Activated CD4-positive, alpha-beta T cell treated with anti-CD3 and anti-CD28 coated beads, Interleukin-2, amount 50 U/mL, for 24 hours (primary cell): ENCODE measurements at regions not wholly inside any gene's neighbourhood (a gene's known extent, or its start where the extent isn't known, plus 50 kb on each side); places are given as distances from the start of the nearest gene placed in this dataset.
"Not testable (repeated sequence)": the region's sequence is repeated elsewhere in the genome, so short reads cannot be mapped to it uniquely, and the experiment has no call there.

Experiments
- DNase-seq, 2 donors: peaks; one replicate each; pipeline ENCODE4 v3.0.0-alpha.2; 2020; ENCODE audit warnings: low read depth in 1 of 2, low spot score in 1 of 2

- DNase-seq: no peak
Measured at GRCh38 chr2:136331226-136331625, 213.3 kb upstream of the CXCR4 start.

- DNase-seq: no peak
Measured at GRCh38 chr2:136328207-136328795, 210.4 kb upstream of the CXCR4 start.

- DNase-seq: peak in 1 of 2 donors; percentile 59
Measured at GRCh38 chr2:136327162-136327852, 209.4 kb upstream of the CXCR4 start.

GRCh38 chr2:136325844-136326331, 207.9 kb upstream of the CXCR4 start:
- no peak for DNase-seq

GRCh38 chr2:136324966-136325365, 207.0 kb upstream of the CXCR4 start:
- no peak for DNase-seq

GRCh38 chr2:136323935-136324334, 206.0 kb upstream of the CXCR4 start:
- no peak for DNase-seq

GRCh38 chr2:136323195-136323594, 205.2 kb upstream of the CXCR4 start:
- DNase-seq: no peak

GRCh38 chr2:136322428-136322827, 204.5 kb upstream of the CXCR4 start:
- no peak for DNase-seq

GRCh38 chr2:136319651-136320050, 201.7 kb upstream of the CXCR4 start:
- no peak for DNase-seq

GRCh38 chr2:136319237-136319636, 201.3 kb upstream of the CXCR4 start:
- DNase-seq: no peak

- no peak for DNase-seq
Measured at GRCh38 chr2:136314240-136314639, 196.3 kb upstream of the CXCR4 start.

- DNase-seq: not testable (repeated sequence)
Measured at GRCh38 chr2:136312568-136312967, 194.6 kb upstream of the CXCR4 start.

GRCh38 chr2:136310797-136311603, 193.1 kb upstream of the CXCR4 start:
- DNase-seq: no peak

- DNase-seq: no peak
Measured at GRCh38 chr2:136310005-136310495, 192.1 kb upstream of the CXCR4 start.

GRCh38 chr2:136308611-136309010, 190.7 kb upstream of the CXCR4 start:
- no peak for DNase-seq

- DNase-seq: no peak
Measured at GRCh38 chr2:136306836-136307235, 188.9 kb upstream of the CXCR4 start.

- DNase-seq: peak; percentile 35 to 56
Measured at GRCh38 chr2:136305517-136306192, 187.7 kb upstream of the CXCR4 start.

- DNase-seq: no peak
Measured at GRCh38 chr2:136301006-136301405, 183.1 kb upstream of the CXCR4 start.

GRCh38 chr2:136298631-136299030, 180.7 kb upstream of the CXCR4 start:
- no peak for DNase-seq

GRCh38 chr2:136297994-136298393, 180.0 kb upstream of the CXCR4 start:
- DNase-seq: no peak

GRCh38 chr2:136297312-136297711, 179.4 kb upstream of the CXCR4 start:
- DNase-seq: no peak
